ENCODE measurements at regions not wholly inside any gene's neighbourhood (a gene's known extent, or its start where the extent isn't known, plus 50 kb on each side); places are given as distances from the start of the nearest gene placed in this dataset.

- no peak overlapping the region for H3K4me2 ChIP-seq (ENCODE audit: low read depth, low read length, poor library complexity, severe bottlenecking)
- no peak overlapping the region for H3K27ac ChIP-seq (ENCODE audit: low read length)
- no peak for DNase-seq
- no peak overlapping the region for H3K4me3 ChIP-seq (ENCODE audit: low read length)
- no peaks in the 10 kb centered on the region for H3K4me1 ChIP-seq (ENCODE audit: low read length)
- no peaks in the 10 kb centered on the region for H3K9me3 ChIP-seq (ENCODE audit: low read length)
- H4K20me1 ChIP-seq (ENCODE audit: insufficient read depth, low read depth, low read length) = no peaks in the 10 kb centered on the region
- no peak overlapping the region for H3K9ac ChIP-seq (ENCODE audit: low read length)
- H3K79me2 ChIP-seq (ENCODE audit: low read length) = no peaks in the 10 kb centered on the region
- no peaks in the 10 kb centered on the region for H3K27me3 ChIP-seq (ENCODE audit: low read length)
- H3K36me3 ChIP-seq (ENCODE audit: insufficient read depth, low read length) = no peaks in the 10 kb centered on the region
- no peaks in the 10 kb centered on the region for H3K9me2 ChIP-seq (replicated peaks; ENCODE audit: insufficient read depth, low read length)
- H2AFZ ChIP-seq (ENCODE audit: low read length) = no peak overlapping the region
These were observed 411.8 kb upstream of the MGMT start for GRCh38 chr10:129055225-129055624.

GRCh38 chr10:129055986-129056385 lies 411.1 kb upstream of the MGMT start:
- H2AFZ ChIP-seq (ENCODE audit: low read length) = no peak overlapping the region
- H3K79me2 ChIP-seq (ENCODE audit: low read length) = no peaks in the 10 kb centered on the region
- no peak overlapping the region for H3K27ac ChIP-seq (ENCODE audit: low read length)
- H4K20me1 ChIP-seq (ENCODE audit: insufficient read depth, low read depth, low read length) = no peaks in the 10 kb centered on the region
- H3K27me3 ChIP-seq (ENCODE audit: low read length) = no peaks in the 10 kb centered on the region
- no peaks in the 10 kb centered on the region for H3K36me3 ChIP-seq (ENCODE audit: insufficient read depth, low read length)
- H3K9me2 ChIP-seq (replicated peaks; ENCODE audit: insufficient read depth, low read length) = no peaks in the 10 kb centered on the region
- H3K4me2 ChIP-seq (ENCODE audit: low read depth, low read length, poor library complexity, severe bottlenecking) = no peak overlapping the region
- H3K4me1 ChIP-seq (ENCODE audit: low read length) = no peaks in the 10 kb centered on the region
- no peak overlapping the region for H3K9ac ChIP-seq (ENCODE audit: low read length)
- H3K9me3 ChIP-seq (ENCODE audit: low read length) = no peaks in the 10 kb centered on the region
- DNase-seq = no peak
- no peak overlapping the region for H3K4me3 ChIP-seq (ENCODE audit: low read length)

- Histone ChIP-seq H3K27me3 (ENCODE audit: low read length) (no peaks in the 10 kb centered on the region), H4K20me1 (ENCODE audit: insufficient read depth, low read depth, low read length) (no peaks in the 10 kb centered on the region), H2AFZ (ENCODE audit: low read length) (no peak overlapping the region), H3K9me2 (replicated peaks; ENCODE audit: insufficient read depth, low read length) (no peaks in the 10 kb centered on the region), H3K79me2 (ENCODE audit: low read length) (no peaks in the 10 kb centered on the region), H3K9me3 (ENCODE audit: low read length) (no peaks in the 10 kb centered on the region), H3K36me3 (ENCODE audit: insufficient read depth, low read length) (no peaks in the 10 kb centered on the region), H3K9ac (ENCODE audit: low read length) (no peak overlapping the region), H3K4me3 (ENCODE audit: low read length) (no peak overlapping the region), H3K4me2 (ENCODE audit: low read depth, low read length, poor library complexity, severe bottlenecking) (no peak overlapping the region), H3K4me1 (ENCODE audit: low read length) (no peaks in the 10 kb centered on the region), H3K27ac (ENCODE audit: low read length) (no peak overlapping the region)
- DNase-seq = no peak
These were observed 410.0 kb upstream of the MGMT start for GRCh38 chr10:129056734-129057689.

- no peak overlapping the region for H3K9ac ChIP-seq (ENCODE audit: low read length)
- no peak overlapping the region for H3K27ac ChIP-seq (ENCODE audit: low read length)
- H3K4me1 ChIP-seq (ENCODE audit: low read length) = no peaks in the 10 kb centered on the region
- no peaks in the 10 kb centered on the region for H3K27me3 ChIP-seq (ENCODE audit: low read length)
- H2AFZ ChIP-seq (ENCODE audit: low read length) = no peak overlapping the region
- no peak overlapping the region for H3K4me2 ChIP-seq (ENCODE audit: low read depth, low read length, poor library complexity, severe bottlenecking)
- DNase-seq = no peak
- no peaks in the 10 kb centered on the region for H3K79me2 ChIP-seq (ENCODE audit: low read length)
- H3K9me3 ChIP-seq (ENCODE audit: low read length) = no peaks in the 10 kb centered on the region
- no peaks in the 10 kb centered on the region for H3K36me3 ChIP-seq (ENCODE audit: insufficient read depth, low read length)
- no peaks in the 10 kb centered on the region for H3K9me2 ChIP-seq (replicated peaks; ENCODE audit: insufficient read depth, low read length)
- no peaks in the 10 kb centered on the region for H4K20me1 ChIP-seq (ENCODE audit: insufficient read depth, low read depth, low read length)
- H3K4me3 ChIP-seq (ENCODE audit: low read length) = no peak overlapping the region
These were observed 409.0 kb upstream of the MGMT start for GRCh38 chr10:129057856-129058663.

- Histone ChIP-seq H3K9me3 (ENCODE audit: low read length) (no peaks in the 10 kb centered on the region), H3K79me2 (ENCODE audit: low read length) (no peaks in the 10 kb centered on the region), H3K9me2 (replicated peaks; ENCODE audit: insufficient read depth, low read length) (no peaks in the 10 kb centered on the region), H3K4me3 (ENCODE audit: low read length) (no peak overlapping the region), H3K4me2 (ENCODE audit: low read depth, low read length, poor library complexity, severe bottlenecking) (no peak overlapping the region), H4K20me1 (ENCODE audit: insufficient read depth, low read depth, low read length) (no peaks in the 10 kb centered on the region), H3K27me3 (ENCODE audit: low read length) (no peaks in the 10 kb centered on the region), H3K9ac (ENCODE audit: low read length) (no peak overlapping the region), H3K27ac (ENCODE audit: low read length) (no peak overlapping the region), H3K4me1 (ENCODE audit: low read length) (no peaks in the 10 kb centered on the region), H2AFZ (ENCODE audit: low read length) (no peak overlapping the region), H3K36me3 (ENCODE audit: insufficient read depth, low read length) (no peaks in the 10 kb centered on the region)
- DNase-seq = no peak
These were observed 408.3 kb upstream of the MGMT start for GRCh38 chr10:129058664-129059155.

GRCh38 chr10:129059977-129060376 lies 407.1 kb upstream of the MGMT start:
- Histone ChIP-seq H3K36me3 (ENCODE audit: insufficient read depth, low read length) (no peaks in the 10 kb centered on the region), H3K9ac (ENCODE audit: low read length) (no peak overlapping the region), H4K20me1 (ENCODE audit: insufficient read depth, low read depth, low read length) (no peaks in the 10 kb centered on the region), H3K4me1 (ENCODE audit: low read length) (no peaks in the 10 kb centered on the region), H3K9me2 (replicated peaks; ENCODE audit: insufficient read depth, low read length) (no peaks in the 10 kb centered on the region), H2AFZ (ENCODE audit: low read length) (no peak overlapping the region), H3K4me2 (ENCODE audit: low read depth, low read length, poor library complexity, severe bottlenecking) (no peak overlapping the region), H3K79me2 (ENCODE audit: low read length) (no peaks in the 10 kb centered on the region), H3K27ac (ENCODE audit: low read length) (no peak overlapping the region), H3K4me3 (ENCODE audit: low read length) (no peak overlapping the region), H3K27me3 (ENCODE audit: low read length) (no peaks in the 10 kb centered on the region), H3K9me3 (ENCODE audit: low read length) (no peaks in the 10 kb centered on the region)
- DNase-seq = no peak

- Histone ChIP-seq H3K9ac (ENCODE audit: low read length) (no peak overlapping the region), H3K79me2 (ENCODE audit: low read length) (no peaks in the 10 kb centered on the region), H3K27me3 (ENCODE audit: low read length) (no peaks in the 10 kb centered on the region), H3K9me3 (ENCODE audit: low read length) (no peaks in the 10 kb centered on the region), H4K20me1 (ENCODE audit: insufficient read depth, low read depth, low read length) (no peaks in the 10 kb centered on the region), H3K9me2 (replicated peaks; ENCODE audit: insufficient read depth, low read length) (no peaks in the 10 kb centered on the region), H3K36me3 (ENCODE audit: insufficient read depth, low read length) (no peaks in the 10 kb centered on the region), H3K4me3 (ENCODE audit: low read length) (no peak overlapping the region), H3K4me2 (ENCODE audit: low read depth, low read length, poor library complexity, severe bottlenecking) (no peak overlapping the region), H3K4me1 (ENCODE audit: low read length) (no peaks in the 10 kb centered on the region), H3K27ac (ENCODE audit: low read length) (no peak overlapping the region), H2AFZ (ENCODE audit: low read length) (no peak overlapping the region)
- DNase-seq = no peak
These were observed 403.8 kb upstream of the MGMT start for GRCh38 chr10:129063212-129063611.

- Histone ChIP-seq H2AFZ (ENCODE audit: low read length) (no peak overlapping the region), H3K36me3 (ENCODE audit: insufficient read depth, low read length) (no peaks in the 10 kb centered on the region), H3K27me3 (ENCODE audit: low read length) (no peaks in the 10 kb centered on the region), H4K20me1 (ENCODE audit: insufficient read depth, low read depth, low read length) (no peaks in the 10 kb centered on the region), H3K9me2 (replicated peaks; ENCODE audit: insufficient read depth, low read length) (no peaks in the 10 kb centered on the region), H3K27ac (ENCODE audit: low read length) (no peak overlapping the region), H3K79me2 (ENCODE audit: low read length) (no peaks in the 10 kb centered on the region), H3K4me1 (ENCODE audit: low read length) (no peaks in the 10 kb centered on the region), H3K4me3 (ENCODE audit: low read length) (no peak overlapping the region), H3K9me3 (ENCODE audit: low read length) (no peaks in the 10 kb centered on the region), H3K9ac (ENCODE audit: low read length) (no peak overlapping the region), H3K4me2 (ENCODE audit: low read depth, low read length, poor library complexity, severe bottlenecking) (no peak overlapping the region)
- DNase-seq = no peak
These were observed 403.2 kb upstream of the MGMT start for GRCh38 chr10:129063877-129064276.
